ENCODE measurements at regions not wholly inside any gene's neighbourhood (a gene's known extent, or its start where the extent isn't known, plus 50 kb on each side); places are given as distances from the start of the nearest gene placed in this dataset.

- no peak for TF ChIP-seq CTCF (IDR thresholded peaks at IDR 0.05; ENCODE audit: borderline replicate concordance, extremely low read depth, low read length, poor library complexity, severe bottlenecking)
- TF ChIP-seq EZH2 (IDR thresholded peaks at IDR 0.05; ENCODE audit: borderline replicate concordance, low read depth, low read length, severe bottlenecking): no peak
Observed at GRCh38 chr10:128643658-128644057, 517.4 kb upstream of the MKI67 start.
